Neutrophil (primary cell): ENCODE measurements at regions not wholly inside any gene's neighbourhood (a gene's known extent, or its start where the extent isn't known, plus 50 kb on each side); places are given as distances from the start of the nearest gene placed in this dataset.

ENCODE experiments used
- H3K27ac ChIP-seq: fragments of 200-600 bp; sonication (generic); 2 replicates; pipeline ENCODE4 v1.5.1; 2016; ENCODE audit warnings: mild to moderate bottlenecking, moderate library complexity
- H3K27me3 ChIP-seq: fragments of 200-600 bp; sonication (generic); 2 replicates; pipeline ENCODE4 v1.6.0; 2016; ENCODE audit warnings: mild to moderate bottlenecking
- H3K36me3 ChIP-seq: fragments of 200-600 bp; sonication (generic); 2 replicates; pipeline ENCODE4 v1.5.1; 2017
- H3K4me1 ChIP-seq, 2 experiments: fragments of 200-600 bp in 1 of 2; sonication (generic) in 1 of 2; 1 replicate in 1 of 2; 2 replicates in 1 of 2; pipeline versions ENCODE4 v1.5.1 to v1.6.1; 2013 to 2016; ENCODE audit warnings: low read depth in 1 of 2, low read length in 1 of 2, mild to moderate bottlenecking in 1 of 2, moderate library complexity in 1 of 2; ENCODE audit not compliant: control insufficient read depth in 1 of 2, insufficient read depth in 1 of 2
- H3K4me3 ChIP-seq, 2 experiments: fragments of 200-600 bp in 1 of 2; sonication (generic) in 1 of 2; 1 replicate in 1 of 2; 2 replicates in 1 of 2; pipeline ENCODE4 v1.5.1; 2013 to 2016; ENCODE audit warnings: low read depth in 1 of 2, low read length in 1 of 2, mild to moderate bottlenecking in 1 of 2, moderate library complexity in 1 of 2
- H3K9me3 ChIP-seq: fragments of 200-600 bp; sonication (generic); 2 replicates; pipeline ENCODE4 v1.5.1; 2016
- TF ChIP-seq, protein P1 (sequence below): fragments of 200-600 bp; sonication (generic); IDR thresholded peaks from 2 replicates; pipeline ENCODE4 v1.5.1; 2016; ENCODE audit warnings: antibody characterized with exemption

DNA sequence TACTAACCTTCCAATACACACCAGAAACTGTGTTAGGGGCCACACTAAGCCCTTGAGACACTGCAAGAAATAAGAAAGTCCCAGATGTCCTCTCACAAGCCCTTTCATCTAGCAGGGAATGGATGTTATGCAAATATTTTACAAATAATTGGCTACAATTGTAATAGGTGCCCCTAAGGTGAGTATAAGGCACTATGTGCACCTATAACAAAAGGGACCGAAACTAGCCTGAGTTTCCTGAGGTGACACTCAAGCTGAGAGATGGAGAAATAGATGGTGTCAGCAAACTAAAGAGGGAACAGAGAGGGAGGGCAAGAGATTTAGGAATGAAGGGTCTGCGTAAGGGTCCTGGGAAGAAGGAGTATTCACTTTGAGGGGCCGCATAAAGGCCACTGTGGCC lies 212.6 kb downstream of the TTC8 start:
- Histone ChIP-seq H3K27ac (no peak overlapping the region), H3K4me1 (peaks cover 11 to 14% of the 10 kb centered on the region in 2 experiments), H3K36me3 (no peaks in the 10 kb centered on the region), H3K27me3 (peaks cover 10% of the 10 kb centered on the region), H3K9me3 (no peaks in the 10 kb centered on the region), H3K4me3 (no peak overlapping the region)
- TF ChIP-seq, protein P1, sequence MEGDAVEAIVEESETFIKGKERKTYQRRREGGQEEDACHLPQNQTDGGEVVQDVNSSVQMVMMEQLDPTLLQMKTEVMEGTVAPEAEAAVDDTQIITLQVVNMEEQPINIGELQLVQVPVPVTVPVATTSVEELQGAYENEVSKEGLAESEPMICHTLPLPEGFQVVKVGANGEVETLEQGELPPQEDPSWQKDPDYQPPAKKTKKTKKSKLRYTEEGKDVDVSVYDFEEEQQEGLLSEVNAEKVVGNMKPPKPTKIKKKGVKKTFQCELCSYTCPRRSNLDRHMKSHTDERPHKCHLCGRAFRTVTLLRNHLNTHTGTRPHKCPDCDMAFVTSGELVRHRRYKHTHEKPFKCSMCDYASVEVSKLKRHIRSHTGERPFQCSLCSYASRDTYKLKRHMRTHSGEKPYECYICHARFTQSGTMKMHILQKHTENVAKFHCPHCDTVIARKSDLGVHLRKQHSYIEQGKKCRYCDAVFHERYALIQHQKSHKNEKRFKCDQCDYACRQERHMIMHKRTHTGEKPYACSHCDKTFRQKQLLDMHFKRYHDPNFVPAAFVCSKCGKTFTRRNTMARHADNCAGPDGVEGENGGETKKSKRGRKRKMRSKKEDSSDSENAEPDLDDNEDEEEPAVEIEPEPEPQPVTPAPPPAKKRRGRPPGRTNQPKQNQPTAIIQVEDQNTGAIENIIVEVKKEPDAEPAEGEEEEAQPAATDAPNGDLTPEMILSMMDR, result no peak

DNA sequence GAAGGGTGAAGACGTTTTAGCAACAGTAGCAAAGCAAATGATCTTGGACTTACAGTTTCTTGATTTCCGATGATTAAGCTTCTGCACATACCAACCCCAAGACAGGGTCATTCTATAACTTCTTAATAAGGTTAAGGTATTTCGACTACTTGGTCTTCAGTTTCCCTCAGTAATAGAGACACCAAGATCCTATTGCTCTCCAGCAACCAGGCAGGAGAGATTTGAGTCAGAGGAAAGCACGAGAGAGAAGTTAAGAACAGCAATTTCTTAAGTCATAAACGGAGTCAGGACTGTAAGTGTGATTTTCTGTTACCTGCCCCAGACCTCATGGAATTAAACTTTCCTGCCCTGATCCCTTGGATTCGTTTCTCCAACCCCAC lies 215.6 kb downstream of the TTC8 start:
- no peaks in the 10 kb centered on the region for H3K9me3 ChIP-seq
- no peak overlapping the region for H3K27ac ChIP-seq
- H3K4me1 ChIP-seq, result peaks cover 11 to 14% of the 10 kb centered on the region in 2 experiments
- TF ChIP-seq, protein P1, result no peak
- H3K4me3 ChIP-seq, result peak overlapping the region in 1 of 2 experiments; percentile 46
- no peaks in the 10 kb centered on the region for H3K36me3 ChIP-seq
- peaks cover 10% of the 10 kb centered on the region for H3K27me3 ChIP-seq

DNA sequence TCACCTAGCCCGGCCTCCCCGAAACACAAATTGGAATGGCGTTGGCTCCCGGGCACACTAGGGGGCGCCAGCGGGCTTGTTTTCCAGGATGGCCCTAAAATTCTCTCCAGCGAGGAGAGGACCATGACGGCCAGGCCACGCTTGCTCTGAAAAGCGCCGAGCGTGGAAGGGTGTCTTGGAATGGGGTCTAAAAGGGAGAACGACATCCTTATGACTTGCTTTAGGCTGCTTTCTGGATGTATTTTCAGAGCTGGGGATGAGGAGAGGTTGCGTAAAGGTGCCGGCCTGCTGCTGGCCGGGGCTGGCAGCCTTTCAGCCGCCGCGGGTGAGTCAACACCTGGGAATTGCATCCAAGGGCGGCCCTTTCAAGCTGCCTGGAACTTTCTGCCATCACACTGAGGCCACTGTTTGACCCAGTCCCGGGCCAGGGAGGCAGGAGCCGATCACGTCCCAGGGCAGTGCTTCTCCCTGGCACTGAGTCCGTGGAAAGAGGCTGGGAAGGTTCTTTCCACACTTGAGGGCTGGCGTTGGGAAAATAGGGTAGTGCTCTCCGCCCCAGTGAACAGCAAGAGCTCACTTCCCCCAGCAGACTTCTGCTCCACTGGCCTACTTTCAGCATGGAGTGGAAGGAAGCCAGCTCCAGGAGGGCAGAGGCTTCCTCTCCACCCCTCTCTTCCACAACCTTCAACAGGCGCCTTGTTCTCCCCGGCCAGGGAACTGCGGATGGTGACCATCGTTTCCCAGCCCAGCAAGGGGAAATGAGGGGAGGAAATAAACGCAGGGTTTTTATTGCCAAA lies 216.2 kb downstream of the TTC8 start:
- Histone ChIP-seq H3K27me3 (peaks cover 10% of the 10 kb centered on the region), H3K36me3 (no peaks in the 10 kb centered on the region), H3K27ac (no peak overlapping the region), H3K4me1 (peaks cover 11 to 14% of the 10 kb centered on the region in 2 experiments), H3K4me3 (peak overlapping the region; percentile 10 to 46), H3K9me3 (no peaks in the 10 kb centered on the region)
- TF ChIP-seq, protein P1, result peak; percentile 78

DNA sequence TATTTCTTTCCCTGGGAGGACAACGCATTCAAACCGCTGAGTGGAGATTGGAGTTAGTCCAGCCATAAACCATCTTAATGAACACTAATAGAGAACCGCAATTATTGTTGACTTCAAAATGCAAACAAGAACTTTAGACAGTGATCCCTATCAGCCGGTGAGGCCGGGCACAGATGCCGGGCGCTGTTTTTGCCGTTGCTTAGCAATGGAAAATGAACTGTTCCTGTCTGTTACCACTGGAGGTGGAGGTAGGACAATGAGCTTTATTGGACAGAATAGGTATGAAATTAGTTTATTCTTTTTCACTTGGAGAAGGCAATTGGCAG lies 216.8 kb downstream of the TTC8 start:
- Histone ChIP-seq H3K4me1 (peaks cover 11 to 14% of the 10 kb centered on the region in 2 experiments), H3K36me3 (no peaks in the 10 kb centered on the region), H3K9me3 (no peaks in the 10 kb centered on the region), H3K4me3 (no peak overlapping the region), H3K27me3 (peaks cover 10% of the 10 kb centered on the region), H3K27ac (no peak overlapping the region)
- TF ChIP-seq, protein P1, result no peak

DNA sequence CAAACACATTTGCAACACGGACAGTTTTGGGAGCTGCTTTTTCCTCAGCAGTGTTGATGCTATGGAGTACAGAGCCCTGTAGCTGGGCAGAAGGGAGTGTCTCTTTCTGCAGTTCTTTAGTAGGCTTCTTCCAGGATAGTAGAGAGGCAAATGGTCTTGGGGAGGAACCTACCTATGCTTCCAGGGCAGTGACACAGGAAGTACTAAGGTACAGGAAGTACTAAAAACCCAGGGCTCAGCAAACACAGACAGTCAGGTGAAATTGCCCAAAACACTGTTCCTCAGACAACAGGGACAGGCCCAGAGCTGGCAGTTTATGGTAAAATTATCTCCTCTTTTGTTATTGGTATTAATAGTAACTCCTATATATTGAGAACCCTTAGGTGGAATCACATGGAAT lies 217.6 kb downstream of the TTC8 start:
- TF ChIP-seq, protein P1, result no peak
- Histone ChIP-seq H3K9me3 (no peaks in the 10 kb centered on the region), H3K4me1 (peaks cover 11 to 14% of the 10 kb centered on the region in 2 experiments), H3K36me3 (no peaks in the 10 kb centered on the region), H3K27me3 (peaks cover 10% of the 10 kb centered on the region), H3K4me3 (no peak overlapping the region), H3K27ac (no peak overlapping the region)
